ENCODE measurements at regions not wholly inside any gene's neighbourhood (a gene's known extent, or its start where the extent isn't known, plus 50 kb on each side); places are given as distances from the start of the nearest gene placed in this dataset.

GRCh38 chr12:111045941-111046340 lies 125.6 kb upstream of the MYL2 start:
- TF ChIP-seq ERG (CRISPR knock-in tag; IDR thresholded peaks at IDR 0.05) (no peak), HMGXB4 (CRISPR knock-in tag; IDR thresholded peaks at IDR 0.05) (no peak), FOXP4 (CRISPR knock-in tag; IDR thresholded peaks at IDR 0.05) (no peak), ELF4 (CRISPR knock-in tag; IDR thresholded peaks at IDR 0.05; ENCODE audit: low read depth) (no peak), SOX15 (CRISPR knock-in tag; IDR thresholded peaks at IDR 0.05) (no peak), NR2C2 (CRISPR knock-in tag; IDR thresholded peaks at IDR 0.05) (no peak), ZNF317 (CRISPR knock-in tag; IDR thresholded peaks at IDR 0.05; ENCODE audit: borderline replicate concordance, low read depth) (no peak), CREM (CRISPR knock-in tag; IDR thresholded peaks at IDR 0.05) (no peak), TEAD1 (CRISPR knock-in tag; IDR thresholded peaks at IDR 0.05) (no peak), USF1 (CRISPR knock-in tag; IDR thresholded peaks at IDR 0.05) (no peak), AR (CRISPR knock-in tag; IDR thresholded peaks at IDR 0.05) (no peak), FOXP1 (CRISPR knock-in tag; IDR thresholded peaks at IDR 0.05; ENCODE audit: borderline replicate concordance) (no peak), ZNF263 (CRISPR knock-in tag; IDR thresholded peaks at IDR 0.05; ENCODE audit: low read depth) (no peak), ZNF219 (CRISPR knock-in tag; IDR thresholded peaks at IDR 0.05; ENCODE audit: borderline replicate concordance) (no peak), EMX1 (CRISPR knock-in tag; IDR thresholded peaks at IDR 0.05) (no peak), GTF2I (CRISPR knock-in tag; conservative IDR thresholded peaks at IDR 0.05) (no peak), ZBTB43 (CRISPR knock-in tag; IDR thresholded peaks at IDR 0.05) (no peak)
- ATAC-seq (no peak), DNase-seq (ENCODE audit: low spot score) (no peak)
- ChIA-PET POLR2A (no interaction called here), CTCF (interaction anchor here (1.1 to 1.9 kb wide), 2 partner anchors 108 to 109 kb away, joined by 3 to 7 read pairs; no protein-coding TSS in a partner anchor)
- no peaks in the 10 kb centered on the region for H3K27me3 Mint-ChIP-seq (ENCODE audit: low read depth)
- H3K36me3 Mint-ChIP-seq = no peaks in the 10 kb centered on the region
- H3K27ac Mint-ChIP-seq = no peak overlapping the region
- no peaks in the 10 kb centered on the region for H3K9me3 Mint-ChIP-seq
- H3K4me3 Mint-ChIP-seq = no peak overlapping the region
- H3K4me1 Mint-ChIP-seq = peaks cover 10% of the 10 kb centered on the region
